GM12892 (cell line): ENCODE measurements at regions not wholly inside any gene's neighbourhood (a gene's known extent, or its start where the extent isn't known, plus 50 kb on each side); places are given as distances from the start of the nearest gene placed in this dataset.

ENCODE experiments used
- DNase-seq: peaks from one replicate; pipeline ENCODE4 v3.0.0; 2011; ENCODE audit not compliant: insufficient read length
- FAIRE-seq: peaks from 2 replicates; lab custom pipeline; 2011; peaks lifted over from hg19 to GRCh38; lab: Jason Lieb, UNC
- POLR2A ChIP-seq: IDR thresholded peaks from 2 replicates; pipeline ENCODE4 v1.6.1; 2011; ENCODE audit warnings: low read depth, low read length, control low read depth
- POLR2AphosphoS5 ChIP-seq: IDR thresholded peaks from 2 replicates; pipeline ENCODE4 v1.6.1; 2011; ENCODE audit warnings: low read depth, low read length, control low read depth
- TAF1 ChIP-seq: IDR thresholded peaks from 2 replicates; pipeline ENCODE4 v1.6.1; 2011; ENCODE audit warnings: low read depth, mild to moderate bottlenecking, control low read depth, low read length, borderline replicate concordance

DNA sequence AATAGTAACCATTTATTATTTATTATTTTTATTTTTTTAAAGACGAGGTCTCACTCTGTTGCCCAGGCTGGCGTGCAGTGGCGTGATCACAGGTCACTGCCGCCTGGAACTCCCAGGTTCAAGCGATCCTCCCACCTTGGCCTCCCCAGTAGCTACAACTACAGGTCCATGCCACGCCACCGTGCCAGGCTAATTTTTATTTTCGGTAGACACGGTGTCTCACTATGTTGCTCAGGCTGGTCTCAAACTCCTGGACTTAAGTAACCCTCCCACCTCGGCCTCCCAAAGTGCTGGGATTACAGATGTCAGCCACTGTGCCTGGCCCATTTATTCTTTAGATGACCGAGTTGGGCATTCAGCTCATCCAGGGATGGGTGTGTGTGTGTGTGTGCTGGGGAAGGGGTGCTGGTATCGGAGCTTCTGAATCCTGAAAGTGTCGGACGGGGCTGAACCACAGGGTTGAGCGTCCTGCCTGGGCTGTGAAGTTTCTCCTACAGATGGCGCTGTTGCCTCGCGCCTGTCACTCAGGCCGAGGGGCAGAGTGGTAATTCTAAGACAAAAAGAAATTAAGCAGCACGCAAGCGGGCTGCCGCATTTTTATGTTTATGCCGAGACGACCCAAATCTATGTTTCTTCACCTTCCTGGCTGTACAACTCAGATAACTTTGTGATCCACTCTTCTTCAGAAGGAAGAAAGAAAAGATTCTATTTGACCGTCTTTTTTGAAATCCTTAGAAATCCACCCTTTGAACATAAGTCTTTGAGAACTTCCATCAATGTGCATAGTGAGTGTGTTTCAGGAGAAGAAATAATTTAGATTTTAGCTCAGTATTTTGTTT is 252.8 kb downstream of the CDH26 start:
- FAIRE-seq (no peak), DNase-seq (peak; percentile 32)
- no peak for TF ChIP-seq TAF1
- TF ChIP-seq POLR2A = no peak
- TF ChIP-seq POLR2AphosphoS5 = no peak

DNA sequence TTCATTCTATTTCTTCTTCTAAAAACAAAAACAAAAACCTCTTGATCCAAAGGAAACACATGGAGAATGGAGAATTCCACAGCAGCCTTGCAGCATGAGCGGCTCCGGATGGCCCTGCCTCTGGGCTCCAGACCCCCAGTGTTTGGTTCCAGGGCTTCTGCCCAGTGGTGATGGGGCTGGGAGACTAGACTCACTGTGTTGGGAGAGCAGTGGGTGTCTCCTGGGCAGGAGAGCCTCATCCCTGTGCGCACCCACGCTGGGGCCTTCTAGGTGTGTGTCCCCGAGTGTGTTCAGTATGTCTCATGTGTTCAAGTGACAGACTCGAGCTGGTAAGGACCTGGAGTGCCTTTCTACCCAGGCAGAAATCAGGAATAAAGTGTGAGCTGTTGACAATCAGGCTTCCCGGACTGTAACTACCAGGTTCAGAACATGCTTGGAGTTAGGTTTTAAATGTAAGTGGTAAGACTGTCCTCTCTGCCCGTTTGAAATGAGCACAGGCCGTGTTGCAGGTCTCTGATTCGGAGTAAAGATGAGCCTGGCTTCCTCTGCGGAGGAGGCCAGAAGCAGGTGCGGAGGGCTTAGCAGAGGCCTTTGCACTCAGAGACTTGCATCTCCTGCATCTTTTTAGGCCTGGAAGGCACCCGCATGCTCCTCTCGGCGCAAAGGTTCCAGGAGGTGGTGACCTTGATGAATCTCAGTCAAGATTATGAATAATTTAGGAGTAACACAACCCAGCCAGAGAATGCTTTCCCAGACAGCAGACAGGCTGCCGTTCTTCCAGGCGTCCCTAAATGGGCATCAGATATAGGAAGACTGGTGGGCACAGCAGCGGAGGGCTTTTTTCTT is 253.6 kb downstream of the CDH26 start:
- no peak for TF ChIP-seq POLR2AphosphoS5
- no peak for TF ChIP-seq TAF1
- TF ChIP-seq POLR2A = no peak
- FAIRE-seq (no peak), DNase-seq (no peak)

DNA sequence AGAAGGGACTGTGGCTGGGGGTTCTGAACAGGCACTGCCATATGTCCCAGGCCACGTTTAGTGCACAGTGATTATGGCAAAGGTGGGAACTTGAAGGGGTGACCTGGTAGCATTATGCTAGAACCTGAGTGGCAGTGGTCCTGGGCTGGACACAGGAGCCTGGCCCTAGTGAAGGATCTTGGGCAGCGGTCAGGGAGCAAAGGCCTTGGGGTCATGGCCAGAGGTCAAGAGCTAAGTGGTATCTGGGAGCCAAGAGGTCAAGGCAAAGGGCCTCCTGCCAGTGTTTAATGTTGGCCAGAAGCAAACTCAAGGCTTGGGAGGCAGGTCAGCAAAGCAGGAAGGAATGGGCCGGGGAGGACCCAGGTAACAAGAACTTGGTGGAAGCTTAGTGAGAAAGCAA is 254.5 kb downstream of the CDH26 start:
- TF ChIP-seq POLR2A = no peak
- no peak for TF ChIP-seq POLR2AphosphoS5
- no peak for TF ChIP-seq TAF1
- DNase-seq (no peak), FAIRE-seq (no peak)

DNA sequence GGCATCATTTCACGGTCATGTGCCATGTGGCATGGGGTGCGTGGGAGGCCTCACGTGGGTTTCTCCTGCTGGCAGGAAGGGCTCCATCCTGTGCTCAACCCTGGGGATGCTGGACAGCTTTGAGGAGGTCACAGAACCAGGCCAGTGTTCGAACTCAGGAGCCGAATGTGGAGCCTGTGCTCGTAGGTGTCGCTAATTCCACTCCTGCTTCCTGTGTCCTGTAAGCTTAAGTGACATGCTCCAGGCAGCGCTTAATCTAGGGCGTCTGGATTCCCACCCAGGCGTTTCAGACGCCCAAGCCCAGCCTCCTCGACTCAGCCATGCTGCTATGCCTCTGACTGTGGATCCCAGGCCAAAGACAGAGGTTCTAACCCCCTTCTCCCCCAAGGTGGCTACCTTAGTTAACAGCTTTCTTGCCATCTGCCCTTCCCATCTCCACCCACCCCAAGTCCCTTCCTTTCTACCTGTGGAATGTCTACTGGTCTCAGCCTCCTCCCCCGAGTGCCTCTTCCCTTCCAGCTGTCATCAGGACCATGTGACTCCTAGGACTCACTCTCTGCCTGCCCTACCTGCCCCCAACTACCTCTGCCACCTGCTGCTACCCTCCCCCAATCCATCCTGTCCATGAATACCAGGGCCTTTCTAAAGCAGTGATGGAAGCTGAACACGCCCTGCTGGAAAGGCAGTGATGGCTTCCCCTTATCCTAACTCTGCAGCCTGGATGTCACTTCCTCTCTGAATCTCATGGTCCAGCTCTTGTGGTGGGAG is 255.1 kb downstream of the CDH26 start:
- FAIRE-seq = no peak
- no peak for DNase-seq
- no peak for TF ChIP-seq POLR2A
- TF ChIP-seq TAF1 = no peak
- no peak for TF ChIP-seq POLR2AphosphoS5

DNA sequence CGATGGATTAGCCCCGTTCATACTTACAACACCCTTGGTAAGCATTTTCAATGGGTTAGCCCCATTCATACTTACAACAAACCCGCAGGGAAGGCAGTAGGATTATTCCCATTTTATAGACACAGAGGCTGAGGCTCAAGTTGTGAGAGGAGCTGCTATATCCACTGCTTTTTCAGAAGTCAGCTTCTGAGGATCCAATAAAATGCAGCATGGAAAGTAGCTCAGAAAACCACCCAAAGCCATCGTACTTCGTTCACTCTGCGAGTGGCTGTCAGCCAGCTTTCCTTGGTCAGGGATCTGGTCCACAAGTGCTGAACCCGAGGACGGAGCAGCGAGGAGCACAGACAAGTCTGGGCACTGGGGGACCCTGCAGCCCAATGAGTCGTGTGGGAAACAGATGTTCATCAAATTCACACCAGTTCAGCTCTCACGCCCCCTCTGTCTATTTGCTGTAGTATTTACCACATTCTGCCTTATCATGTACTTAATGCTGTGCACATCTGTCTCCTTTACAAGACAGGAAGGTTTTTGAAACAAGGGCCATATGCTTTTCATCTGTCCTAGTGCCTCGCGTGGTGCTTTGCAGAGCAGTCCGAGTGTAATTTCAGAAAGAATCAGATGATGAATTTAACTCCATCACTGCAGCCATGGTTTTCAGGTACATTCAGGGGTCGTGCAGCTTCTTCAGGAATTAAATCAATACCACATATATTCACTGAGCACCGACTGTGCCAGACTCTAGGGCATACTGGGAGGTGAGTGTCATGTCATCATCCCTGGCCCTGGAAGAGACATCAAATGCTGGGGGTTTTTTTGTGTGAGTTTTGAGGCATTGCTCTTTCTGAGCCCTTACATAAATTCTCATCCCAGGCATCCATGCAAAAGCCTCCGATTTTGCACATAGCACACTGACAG is 256.9 kb downstream of the CDH26 start:
- no peak for TF ChIP-seq POLR2A
- TF ChIP-seq TAF1 = no peak
- DNase-seq (no peak), FAIRE-seq (no peak)

DNA sequence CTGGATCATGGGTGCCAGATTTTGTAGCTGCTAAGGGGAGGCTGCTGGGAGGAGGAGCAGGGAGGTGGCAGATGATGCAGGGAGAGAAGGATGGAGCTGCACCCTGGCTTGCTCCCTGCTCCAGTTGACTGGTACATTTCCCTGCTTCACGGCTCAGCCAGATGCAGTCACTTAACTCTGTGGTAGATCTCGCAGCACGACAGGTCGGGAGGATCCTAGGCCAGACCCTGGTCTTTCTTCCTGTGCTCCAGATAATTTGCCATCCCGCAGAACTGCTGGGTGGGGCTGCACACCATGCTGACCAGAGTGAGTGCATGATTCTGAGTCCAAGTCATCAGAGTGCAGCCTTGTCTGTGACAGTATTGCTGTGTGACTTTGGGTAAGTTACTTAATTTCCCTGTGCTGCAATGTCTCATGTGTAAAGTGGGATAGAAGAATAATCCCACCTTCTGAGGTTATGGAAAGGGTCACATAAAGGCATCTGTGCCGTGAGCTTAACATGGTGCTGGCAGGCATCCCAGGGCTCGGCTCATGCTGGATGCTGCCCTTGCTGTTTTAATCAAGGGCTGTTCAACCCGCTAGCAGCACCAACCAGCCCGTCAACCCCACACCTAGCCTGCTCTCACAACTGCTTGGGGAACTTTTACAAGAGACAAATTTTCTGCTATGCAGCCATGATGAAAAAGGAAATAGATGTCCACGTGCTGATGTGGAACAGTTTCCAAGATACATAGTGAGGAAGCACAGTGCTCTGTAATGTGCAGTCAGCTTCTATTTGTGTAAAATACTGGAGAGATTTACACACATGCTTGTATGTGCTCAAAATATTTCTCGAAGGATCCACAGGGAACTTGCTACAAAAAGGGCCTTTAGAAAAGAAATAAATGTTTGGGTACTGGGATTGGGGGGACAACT is 257.9 kb downstream of the CDH26 start:
- TF ChIP-seq TAF1 (no peak), POLR2AphosphoS5 (no peak), POLR2A (no peak)
- FAIRE-seq (no peak), DNase-seq (no peak)

DNA sequence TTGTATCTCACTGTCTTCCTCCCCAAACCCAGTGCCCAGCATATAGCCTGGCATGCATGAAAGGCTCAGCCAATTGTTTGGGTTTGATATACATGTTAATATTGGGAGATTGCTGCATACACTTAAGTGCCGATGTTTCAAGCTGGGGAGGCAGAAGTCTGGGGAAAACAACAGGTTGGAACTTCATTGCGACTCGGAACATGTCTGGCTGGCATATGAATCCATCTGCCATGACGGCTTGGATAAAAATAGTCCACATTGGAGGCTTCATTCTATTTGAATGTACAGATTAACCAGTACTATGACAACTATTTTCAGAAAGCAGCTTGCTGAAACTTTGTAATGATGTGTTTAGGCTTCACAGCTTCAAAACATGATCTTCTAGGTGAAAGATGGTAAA is 261.0 kb downstream of the CDH26 start:
- TF ChIP-seq POLR2A (no peak), TAF1 (no peak), POLR2AphosphoS5 (no peak)
- FAIRE-seq = no peak
- DNase-seq = no peak

DNA sequence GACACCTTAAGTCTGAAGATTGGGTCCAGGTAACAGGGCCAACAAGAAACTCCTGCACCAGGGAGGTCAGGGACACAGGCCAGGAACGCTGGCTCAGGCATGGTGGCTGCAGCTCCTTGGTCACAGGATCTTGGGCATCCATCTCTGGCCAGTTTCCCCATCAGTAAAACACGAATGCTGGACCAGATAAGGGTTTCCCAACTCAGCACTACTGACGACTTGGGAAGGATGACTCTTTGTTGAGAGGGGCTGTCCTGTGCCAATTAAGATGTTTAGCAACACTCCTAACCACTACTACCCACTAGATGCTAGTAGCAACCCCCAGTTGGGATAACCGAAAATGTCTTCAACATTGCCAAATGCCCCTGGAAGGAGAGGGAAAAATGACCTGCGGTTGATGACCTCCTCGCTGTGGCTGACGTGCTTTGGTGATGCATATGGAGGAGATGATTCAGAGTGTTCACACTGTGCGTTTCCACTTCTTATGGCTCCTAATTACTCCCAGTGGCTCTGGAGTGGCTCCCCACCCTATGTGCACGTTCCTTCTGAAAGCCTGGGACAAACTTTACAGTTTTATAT is 261.9 kb downstream of the CDH26 start:
- no peak for DNase-seq
- TF ChIP-seq TAF1 = no peak
- FAIRE-seq = no peak

DNA sequence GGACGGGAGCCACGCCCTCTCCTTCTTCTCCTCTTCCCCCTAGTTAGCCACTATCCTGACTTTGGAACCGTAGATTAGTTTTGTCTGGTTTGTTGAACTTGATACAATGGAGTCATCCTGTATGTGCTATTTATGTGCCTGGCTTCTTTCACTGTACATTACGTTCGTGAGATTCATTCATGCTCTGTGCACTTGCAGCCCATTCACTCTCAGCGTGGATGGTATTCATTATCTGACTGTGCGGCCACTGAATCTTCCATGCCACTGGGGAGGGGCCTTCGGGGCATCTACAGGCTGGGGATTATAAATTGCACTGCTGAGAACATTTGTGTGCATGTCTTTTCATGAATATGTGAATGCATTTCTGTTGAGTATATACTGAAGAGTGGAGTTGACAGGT is 262.5 kb downstream of the CDH26 start:
- no peak for FAIRE-seq
- TF ChIP-seq POLR2A = no peak
- no peak for TF ChIP-seq TAF1
- TF ChIP-seq POLR2AphosphoS5 = no peak

DNA sequence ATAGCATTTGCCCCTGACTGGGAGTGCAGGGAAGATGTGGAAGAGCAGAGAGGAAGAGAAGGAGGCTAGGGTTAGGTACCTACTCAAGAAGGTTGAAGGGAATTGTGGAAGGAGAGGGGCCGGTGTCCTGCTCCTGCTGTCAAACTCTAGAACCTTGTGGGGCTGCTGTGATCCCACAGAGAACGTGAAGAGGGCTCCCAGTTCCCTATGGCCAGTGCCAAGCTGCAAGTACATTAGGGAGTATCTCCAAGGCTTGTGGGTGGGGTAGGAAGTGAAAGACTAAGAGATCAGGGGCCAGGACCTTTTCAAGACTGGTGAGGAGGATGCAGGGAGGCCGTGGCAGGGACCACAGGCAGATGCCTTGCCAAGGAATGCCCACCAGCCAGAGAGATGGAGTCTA is 263.4 kb downstream of the CDH26 start:
- no peak for FAIRE-seq
- TF ChIP-seq POLR2AphosphoS5 (no peak), TAF1 (no peak), POLR2A (no peak)

More for the DNA sequence above, 262.5 kb downstream of the CDH26 start:
- no peak for DNase-seq

DNA sequence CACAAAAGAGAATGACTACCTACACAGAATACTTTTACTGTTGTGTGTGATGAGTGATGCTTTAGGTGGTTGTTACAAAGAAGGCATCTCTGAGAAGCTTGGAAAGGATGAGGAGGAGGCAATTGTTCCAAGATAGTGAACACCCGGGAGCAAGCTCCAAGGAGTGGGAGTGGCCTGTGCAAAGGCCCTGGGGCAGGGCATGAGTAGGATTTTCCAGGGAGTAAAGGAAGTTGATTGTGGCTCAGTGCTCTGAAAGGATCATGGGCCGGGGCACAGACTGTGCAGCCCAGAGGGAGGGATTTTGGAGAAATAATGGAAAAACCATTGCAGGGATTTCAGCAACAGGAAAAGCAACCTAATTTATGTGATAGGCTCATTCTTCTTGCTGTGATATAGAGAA is 264.3 kb downstream of the CDH26 start:
- FAIRE-seq (no peak), DNase-seq (no peak)
- TF ChIP-seq POLR2A (no peak), POLR2AphosphoS5 (no peak), TAF1 (no peak)

More for the DNA sequence above, 263.4 kb downstream of the CDH26 start:
- no peak for DNase-seq
